GM19351 (cell line): ENCODE measurements at regions not wholly inside any gene's neighbourhood (a gene's known extent, or its start where the extent isn't known, plus 50 kb on each side); places are given as distances from the start of the nearest gene placed in this dataset.
"Not testable (repeated sequence)": the region's sequence is repeated elsewhere in the genome, so short reads cannot be mapped to it uniquely, and the experiment has no call there.

ENCODE experiments used
- ATAC-seq: cut with Tn5 transposase; IDR thresholded peaks from one replicate; pipeline ENCODE4 v1.9.1; 2021; ENCODE audit warnings: mild to moderate bottlenecking, moderate library complexity; ENCODE audit not compliant: unreplicated experiment

DNA sequence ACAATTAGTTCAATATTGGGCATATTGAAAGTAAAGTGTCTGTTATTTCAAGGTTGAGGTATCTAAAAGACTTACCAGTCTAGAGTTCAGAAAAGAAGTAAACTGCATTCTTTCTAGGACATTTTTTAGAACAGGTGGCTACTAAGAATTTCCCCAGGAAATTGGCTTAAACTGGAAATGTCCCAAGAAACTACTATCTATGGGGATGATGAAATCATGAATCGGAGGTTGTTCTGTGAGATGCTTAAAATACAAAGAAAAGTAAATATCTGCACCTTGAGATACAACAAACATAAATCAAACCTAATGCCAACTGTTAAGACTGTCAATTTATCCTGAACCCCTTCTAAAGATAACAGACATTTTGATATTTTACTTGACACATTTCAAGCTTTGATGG is 226.5 kb upstream of the NREP start:
- no peak for ATAC-seq

DNA sequence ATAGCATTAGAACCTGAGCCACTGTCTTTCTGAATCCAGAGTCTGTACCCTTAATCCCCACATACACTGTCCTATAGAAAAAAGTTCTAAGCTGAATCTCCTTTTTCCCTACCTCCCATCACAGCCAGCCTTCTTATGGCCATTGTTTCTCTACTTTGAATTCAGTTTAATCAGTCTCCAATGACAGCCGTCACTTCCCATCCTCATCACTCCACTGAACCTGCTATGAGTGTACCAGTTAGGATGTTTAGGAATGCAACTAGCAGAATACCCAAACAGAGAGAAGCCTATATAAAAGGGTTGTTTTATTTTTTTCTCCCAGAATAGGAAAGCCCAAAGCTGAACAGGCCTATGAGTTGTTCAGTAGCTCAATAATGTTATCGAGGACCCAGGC is 220.4 kb upstream of the NREP start:
- ATAC-seq: no peak

DNA sequence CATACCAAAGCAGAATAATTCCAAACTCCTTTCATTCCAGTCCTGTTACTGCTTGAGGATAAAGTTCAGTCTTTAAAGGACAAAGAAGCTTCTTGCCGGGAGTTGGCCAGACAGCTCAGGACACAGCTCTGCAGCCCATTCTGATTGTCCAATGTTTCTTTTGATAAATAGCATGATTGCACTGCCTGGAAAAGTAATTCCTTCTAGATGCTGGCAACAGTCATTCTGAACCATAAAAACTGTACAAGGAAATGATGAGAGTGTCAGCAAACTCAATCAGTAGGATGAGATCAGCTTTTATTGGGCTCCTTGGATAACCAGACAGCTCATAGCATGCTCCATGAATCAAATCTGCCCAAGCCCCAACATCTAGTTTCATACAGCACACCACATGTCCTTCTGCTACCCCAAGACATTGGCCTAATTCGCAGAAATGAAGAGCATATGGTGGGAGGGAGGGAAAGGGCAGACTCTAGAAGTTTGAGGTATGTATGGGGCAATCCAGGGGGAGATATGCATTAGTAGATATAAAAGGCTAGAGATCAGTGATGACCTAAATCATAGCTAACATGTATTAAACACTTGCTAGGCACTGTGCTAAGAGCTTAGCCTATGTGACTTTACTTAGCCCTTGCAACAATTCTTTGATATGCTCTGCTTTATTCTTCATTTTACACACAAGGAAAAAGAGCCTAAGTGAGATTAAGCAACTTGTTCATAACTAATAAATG is 219.9 kb upstream of the NREP start:
- ATAC-seq: no peak

DNA sequence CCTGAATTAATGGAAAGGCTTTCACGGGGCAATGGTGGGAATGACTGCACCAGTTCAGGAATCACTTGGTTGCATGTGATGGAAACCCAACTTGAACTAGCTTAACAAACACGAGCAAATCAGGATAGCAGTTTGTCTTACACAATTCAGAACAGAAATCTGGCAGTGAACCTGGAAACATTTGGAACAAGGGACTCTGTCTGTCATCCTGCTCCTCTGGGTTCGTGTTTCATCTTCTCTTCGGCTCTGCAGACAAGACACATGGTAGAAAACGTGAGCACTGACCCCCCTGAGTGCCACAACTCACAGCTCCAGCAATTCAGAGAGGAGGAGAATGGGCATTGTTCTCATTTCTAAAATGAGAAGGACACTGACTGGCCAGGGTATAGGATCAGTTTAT is 218.1 kb upstream of the NREP start:
- no peak for ATAC-seq

DNA sequence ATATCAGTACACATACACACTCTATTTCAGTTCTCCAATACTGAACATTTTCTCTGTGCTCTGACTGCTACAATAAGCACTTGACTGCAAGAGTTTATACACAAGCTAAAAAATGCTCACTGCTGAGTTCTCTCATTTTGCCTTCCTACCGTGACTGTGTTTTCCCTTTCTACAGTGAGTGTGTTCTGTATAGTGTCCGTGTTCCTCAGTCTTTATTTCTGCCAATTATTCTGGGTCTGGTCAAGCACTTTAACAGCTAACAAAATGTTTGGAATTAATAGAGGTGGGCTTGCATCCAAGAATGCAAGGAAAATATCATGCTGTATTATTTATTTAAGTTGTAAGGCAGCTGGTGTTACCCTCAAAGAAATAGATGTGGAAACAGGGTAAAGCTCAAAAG is 217.0 kb upstream of the NREP start:
- ATAC-seq: no peak

DNA sequence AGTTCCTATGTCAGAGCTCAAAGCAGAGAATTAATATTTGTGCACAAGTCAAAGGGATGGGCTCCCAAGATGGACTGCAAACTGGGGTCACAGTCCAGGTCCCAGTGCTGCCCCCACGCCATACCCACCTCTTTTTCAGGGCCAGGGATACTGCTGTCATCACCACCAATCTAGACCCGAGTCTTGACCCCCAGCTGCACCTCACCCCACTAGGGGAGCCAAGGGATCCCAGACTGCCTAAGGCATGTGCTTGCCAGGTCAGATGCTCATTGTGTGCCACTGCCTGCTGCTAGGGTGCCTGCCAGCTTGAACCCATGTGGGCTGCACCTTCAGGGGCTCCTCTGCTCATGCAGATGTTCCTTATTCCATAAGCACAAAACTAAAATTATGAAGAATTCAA is 215.6 kb upstream of the NREP start:
- ATAC-seq: peak; percentile 21

DNA sequence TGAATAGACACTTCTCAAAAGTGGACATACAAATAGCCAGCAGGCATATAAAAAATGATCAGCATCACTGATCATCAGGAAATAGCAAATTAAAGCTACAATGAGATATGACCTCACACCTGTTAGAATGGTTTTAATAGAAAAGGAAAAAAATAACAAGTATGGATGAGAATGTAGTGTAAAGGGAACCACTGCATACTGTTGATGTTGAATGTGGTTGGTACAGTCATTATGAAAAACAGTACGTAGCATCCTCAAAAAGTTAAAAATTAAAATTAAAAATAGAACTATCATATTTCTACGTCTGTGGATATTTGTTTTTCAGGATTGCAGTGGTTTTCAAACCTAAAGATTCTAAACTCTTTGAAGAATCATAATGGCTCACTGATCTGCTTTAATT is 215.1 kb upstream of the NREP start:
- ATAC-seq: peak; percentile 73

DNA sequence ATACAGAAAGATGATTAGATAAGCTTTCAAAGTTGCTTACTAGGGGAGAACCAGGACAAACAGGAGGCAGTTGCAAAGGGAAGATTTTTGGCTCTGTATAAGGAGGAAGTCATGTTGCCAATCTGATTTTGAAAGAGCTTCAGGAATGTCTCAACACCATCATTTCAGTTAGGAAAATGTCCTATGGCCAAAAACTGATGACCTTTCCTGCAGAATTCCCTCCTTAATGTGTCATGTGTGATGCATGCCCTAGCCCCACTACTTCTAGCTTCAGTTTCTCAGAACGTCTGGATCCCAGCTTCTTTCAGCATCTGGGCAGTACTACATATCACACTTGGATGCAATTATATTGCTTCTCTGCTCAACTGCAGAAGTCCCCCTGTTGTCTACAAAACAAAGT is 211.5 kb upstream of the NREP start:
- no peak for ATAC-seq

DNA sequence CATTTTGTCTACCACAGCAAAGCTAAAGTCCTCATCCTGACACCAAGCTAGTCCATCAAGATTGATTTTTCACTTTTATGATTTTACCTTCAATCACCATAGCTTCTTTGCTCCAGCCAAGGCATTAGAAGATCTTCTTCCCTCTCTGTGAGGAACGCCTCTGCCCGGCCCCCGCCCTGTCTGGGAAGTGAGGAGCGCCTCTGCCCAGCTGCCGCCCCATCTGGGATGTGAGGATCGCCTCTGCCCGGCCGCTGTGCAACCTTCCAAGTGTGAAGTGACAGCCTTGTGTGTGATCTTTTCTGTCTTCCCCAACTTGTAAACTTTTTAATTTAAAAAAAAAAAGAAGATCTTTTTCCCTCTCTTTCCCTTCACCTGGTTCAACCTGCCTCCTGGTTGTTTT is 210.5 kb upstream of the NREP start:
- ATAC-seq: no peak

DNA sequence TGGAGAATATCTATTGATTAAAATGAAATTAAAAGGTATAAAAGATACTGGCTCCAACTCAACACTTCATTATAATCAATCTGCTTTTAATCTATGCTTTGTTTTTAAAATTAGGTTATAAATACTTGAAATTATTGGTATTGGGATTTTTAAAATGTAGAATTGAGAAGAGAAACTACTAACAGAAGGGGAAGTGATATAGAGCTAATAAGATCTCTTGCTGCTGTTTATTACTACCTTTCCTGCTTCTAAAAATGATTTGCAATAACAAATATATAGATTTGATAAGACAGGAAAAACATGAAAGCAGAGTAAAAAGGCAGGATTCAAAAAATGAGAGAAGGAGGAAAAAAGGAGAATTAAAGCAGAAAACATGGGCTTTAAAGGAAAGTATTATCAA is 209.3 kb upstream of the NREP start:
- ATAC-seq: no peak

DNA sequence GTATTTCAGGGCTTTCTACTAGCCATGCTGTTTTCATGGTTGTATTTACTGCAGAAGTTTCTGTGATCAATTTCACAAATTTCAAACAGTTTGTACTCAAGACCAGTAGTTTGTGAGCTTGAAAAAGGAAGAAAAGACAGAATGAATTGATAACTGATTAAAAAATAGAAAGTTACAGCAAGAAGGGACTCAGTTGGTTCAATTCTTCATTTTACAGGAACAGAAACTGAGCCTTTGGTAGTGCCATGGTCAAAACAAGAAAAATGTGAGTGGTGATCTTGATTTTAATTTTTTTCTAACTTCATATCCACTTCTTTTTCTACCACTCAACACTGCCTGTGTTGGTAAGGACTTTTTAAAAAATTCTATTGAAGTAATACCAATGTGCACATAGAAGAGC is 206.6 kb upstream of the NREP start:
- no peak for ATAC-seq

DNA sequence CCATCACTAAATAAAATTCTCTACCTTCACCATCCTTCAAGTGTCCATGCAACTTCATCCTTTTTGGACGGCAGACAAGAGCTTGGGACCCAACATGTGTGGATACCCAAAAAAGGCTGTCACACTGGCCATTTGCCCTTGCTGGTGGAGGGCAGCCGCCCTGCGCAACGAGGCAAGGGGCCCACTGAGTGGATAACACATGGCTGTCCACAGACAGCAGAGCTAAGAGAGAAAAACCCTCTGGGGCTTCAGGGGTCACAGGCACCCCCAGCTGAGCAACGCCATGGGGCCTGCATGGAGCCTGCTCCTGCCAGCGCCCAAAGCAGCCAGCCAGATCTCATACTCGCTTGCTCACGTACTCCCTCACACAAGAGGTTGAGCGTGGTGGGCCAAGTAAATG is 205.9 kb upstream of the NREP start:
- no peak for ATAC-seq

DNA sequence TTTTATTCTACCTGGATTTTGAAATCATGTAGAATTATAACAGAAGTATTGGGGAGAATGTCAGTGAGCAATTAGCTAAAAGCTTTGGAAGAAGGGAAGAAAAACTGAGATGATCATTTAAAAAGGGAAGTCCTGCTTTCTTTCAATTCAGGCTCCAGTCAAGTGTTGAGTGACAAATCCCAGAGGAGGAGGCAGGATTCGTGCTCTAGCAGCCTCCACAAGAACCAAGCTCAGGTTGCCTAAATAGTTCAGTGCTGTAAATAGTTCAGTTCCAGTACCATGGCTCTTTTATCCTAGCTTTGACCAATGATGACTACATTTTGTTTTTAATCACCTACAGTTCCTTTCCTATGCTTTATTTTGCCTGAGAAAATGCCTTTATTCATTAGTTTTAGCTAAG is 204.9 kb upstream of the NREP start:
- ATAC-seq: no peak

DNA sequence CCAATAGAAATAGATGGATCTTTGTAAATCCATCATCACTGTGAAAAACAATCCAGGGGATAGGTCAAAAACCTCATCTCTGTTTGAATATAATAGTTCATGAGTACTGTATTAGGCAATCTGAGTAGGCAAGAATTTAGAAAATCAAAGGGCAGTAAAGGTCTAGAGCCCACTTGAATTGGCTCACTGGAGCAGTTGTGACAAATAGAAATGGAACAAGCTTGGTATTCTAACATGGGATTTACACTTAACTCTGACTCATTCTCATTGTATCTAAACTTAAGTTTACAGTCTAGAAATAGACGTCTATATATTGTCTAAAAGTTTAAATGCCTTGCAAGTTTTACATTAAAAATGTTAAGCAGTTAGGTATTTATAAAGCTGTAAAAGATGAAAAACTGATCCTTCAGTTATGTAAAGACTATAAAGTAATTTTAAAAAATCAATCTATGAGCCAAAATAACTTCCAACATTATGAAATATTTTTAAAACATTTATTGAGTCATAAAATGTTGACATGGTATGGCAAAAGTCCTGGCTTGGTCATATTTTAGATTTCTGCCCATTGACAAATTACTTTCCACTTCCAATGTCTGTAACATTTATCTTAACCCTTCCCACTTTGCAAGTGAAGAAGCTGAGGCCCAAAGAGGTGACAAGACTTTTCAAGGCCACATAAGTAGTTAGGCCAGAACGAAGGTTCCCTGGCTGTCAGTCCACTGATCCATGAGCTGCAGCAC is 203.7 kb upstream of the NREP start:
- ATAC-seq: no peak

DNA sequence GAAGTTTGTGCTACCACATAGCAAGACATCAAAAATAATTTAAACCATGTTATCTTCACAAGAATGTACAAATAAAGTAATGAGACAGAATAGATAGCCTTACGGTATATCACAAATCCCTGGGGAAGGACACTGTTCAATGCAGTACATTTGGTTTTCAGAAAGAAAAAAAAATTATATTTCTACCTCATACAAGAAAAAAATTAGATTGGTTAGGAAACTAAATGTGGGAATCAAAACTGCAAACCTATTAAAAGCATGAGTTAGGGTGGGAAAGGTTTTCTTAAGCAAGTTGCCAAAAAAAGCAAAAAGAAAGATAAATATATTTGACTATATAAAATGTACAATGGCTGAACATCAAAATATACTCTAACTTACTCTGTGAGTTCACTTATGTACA is 201.9 kb upstream of the NREP start:
- ATAC-seq: no peak

DNA sequence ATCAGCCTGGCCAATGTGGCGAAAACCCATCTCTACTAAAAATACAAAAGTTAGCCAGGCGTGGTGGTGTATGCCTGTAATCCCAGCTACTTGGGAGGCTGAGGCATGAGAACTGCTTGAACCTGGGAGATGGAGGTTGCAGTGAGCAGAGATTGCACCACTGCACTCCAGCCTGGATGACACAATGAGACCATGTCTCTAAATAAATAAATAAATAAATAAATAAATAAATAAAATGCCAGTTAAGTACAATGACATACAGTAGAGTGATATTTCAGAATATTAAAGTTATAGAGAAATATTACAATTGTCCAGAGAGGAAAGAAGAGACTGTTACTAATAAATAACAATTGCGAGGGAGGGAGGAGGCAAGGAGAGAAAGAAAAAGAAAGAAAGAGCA is 199.8 kb upstream of the NREP start:
- ATAC-seq: not testable (repeated sequence)

DNA sequence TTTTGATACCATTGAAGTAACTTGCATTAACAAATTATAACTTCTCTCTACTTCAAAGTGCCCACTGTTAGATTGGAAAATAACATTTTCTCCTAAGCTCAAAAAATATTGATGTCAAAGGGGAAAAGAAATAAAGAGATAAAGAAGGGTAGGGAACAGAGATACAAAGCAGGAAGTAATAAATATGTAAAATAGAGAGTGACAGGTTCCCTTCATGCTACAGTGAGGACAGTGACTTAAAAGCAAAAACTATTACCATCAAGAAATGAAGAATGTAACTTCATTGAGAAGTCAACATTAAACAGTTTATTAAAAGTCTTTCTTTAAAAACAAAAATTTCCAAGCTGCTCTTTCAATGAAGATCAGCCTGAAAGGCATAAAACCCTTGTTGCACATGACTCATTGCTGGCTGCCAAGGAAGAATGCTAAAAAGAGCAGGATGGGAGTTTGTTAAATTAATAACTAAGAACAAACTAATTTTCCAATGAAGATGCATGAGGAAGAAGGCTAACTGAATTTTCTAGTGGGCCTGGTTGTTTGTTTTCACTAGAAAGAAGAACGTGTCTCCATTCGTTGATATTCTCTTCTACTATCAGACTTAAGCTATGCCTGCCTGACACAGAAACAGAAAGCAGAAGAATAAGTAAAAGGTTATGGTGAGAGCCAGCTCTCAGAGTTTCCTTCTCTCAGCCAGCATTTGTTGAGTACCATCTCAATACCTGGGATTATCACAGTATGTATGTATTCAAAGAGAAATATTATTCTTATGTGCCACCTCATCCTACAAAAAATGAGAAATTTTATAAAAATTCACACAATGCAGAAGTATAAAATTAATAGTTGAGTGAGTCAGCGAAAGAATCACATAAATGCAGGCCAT is 197.8 kb upstream of the NREP start:
- ATAC-seq: peak; percentile 84

DNA sequence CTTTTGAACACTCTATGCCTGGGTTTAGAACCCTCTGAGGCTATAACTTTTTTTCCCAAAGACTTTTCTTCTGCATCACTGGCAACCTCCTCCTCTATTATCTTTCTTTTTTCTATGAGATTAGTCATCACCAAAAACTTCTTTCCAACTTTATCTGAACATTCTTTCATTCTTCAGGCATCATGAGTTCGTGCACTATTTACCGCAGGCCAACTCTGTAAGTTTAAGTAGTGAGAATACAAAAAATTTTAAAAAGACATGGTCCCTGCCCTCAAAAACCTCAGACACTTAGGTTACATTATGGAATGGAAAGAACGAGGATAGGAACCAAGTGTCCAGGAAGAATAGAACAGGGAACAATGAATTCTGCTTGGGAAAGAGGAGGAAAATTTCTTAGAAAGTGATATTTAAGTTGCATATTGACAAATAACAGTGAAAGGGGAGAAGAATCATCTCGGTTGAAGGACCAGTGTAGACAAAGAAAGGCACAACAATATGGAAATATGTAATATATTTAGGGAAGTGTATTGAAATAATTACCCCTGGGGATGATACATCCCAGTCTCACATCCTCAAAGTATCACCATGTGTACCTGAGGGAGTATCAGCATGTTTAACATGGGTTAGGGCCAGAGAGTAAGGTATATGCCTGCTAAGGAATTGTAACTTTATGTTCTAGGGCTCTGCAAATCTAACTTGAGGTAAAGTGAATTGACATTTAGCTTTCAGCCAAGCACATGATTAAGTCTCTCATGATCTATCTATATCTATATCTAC is 196.5 kb upstream of the NREP start:
- no peak for ATAC-seq

DNA sequence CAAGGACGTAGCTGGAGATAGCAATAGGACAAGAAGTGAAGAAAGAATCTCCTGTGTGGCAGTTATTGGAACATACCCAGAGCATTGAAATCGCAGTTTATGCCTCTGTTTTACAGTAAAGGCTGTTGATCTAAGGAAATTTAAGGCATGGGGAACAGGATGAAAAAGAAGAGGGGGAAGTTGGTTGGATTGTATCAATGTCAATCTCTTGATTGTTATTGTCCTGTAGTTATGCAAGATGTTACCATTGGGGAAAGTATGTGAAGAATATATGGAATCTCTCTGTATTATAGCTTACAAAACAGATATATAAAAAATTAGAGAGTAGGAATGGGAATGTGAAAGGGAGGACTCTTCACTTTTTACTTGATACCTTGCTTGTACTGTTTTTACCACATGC is 195.6 kb upstream of the NREP start:
- no peak for ATAC-seq

DNA sequence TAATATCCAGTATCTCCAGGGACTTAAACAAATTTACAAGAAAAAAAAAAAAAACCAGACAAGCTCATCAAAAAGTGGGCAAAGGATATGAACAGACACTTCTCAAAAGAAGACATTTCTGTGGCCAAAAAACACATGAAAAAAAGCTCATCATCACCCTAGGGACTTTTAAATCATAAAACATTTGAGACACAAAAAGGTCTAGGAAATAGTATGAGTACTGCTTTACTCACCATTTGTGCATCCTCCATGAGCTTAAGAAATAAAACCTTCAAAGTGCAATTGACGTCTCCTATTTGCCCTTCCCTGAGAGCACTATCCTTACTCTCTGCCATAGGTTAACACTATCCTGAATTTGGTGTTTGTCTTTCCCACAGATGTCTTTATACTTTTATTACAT is 193.7 kb upstream of the NREP start:
- no peak for ATAC-seq
